GM13977 (cell line): ENCODE measurements at regions not wholly inside any gene's neighbourhood (a gene's known extent, or its start where the extent isn't known, plus 50 kb on each side); places are given as distances from the start of the nearest gene placed in this dataset.

Experiments used
- DNase-seq: peaks from one replicate; pipeline ENCODE4 v3.0.0; 2012; ENCODE audit warnings: low spot score
- in situ Hi-C: fragments of 300-500 bp; cut with MboI; formaldehyde crosslinking; loops from one replicate; pipeline ENCODE4 v1.12.0; 2022; ENCODE audit warnings: low sequenced_read_pairs, low pct_unique_long_range_greater_than_20kb, mixed read lengths, inconsistent platforms; ENCODE audit not compliant: unreplicated experiment
- TF ChIP-seq, protein P1 (sequence below): IDR thresholded peaks from 2 replicates; pipeline ENCODE4 v1.5.1; 2012; ENCODE audit warnings: mild to moderate bottlenecking, control low read depth; ENCODE audit not compliant: insufficient read depth; ENCODE audit errors: extremely low read depth, missing control alignments

DNA sequence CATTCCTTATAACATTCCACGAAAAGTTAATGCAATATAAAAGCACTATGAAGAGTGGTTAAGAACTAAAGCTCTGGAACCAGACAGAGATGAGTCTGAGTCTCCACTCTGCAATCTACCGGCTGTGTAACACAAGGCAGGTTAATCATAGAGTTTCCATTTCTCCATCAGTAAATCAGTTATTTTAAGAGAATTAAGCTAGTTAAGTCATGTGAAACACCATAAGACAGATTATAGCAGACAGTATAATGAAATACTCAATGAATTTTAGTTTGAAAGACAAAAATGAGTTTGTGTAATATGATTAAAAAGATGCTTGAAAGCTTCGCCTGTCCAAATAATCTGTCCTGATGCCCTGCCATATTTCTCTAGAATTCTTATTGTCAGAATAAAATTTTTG lies 282.6 kb upstream of the ACTRT1 start:
- no peak for DNase-seq
- in situ Hi-C loops = no loop called here
- TF ChIP-seq, protein P1, sequence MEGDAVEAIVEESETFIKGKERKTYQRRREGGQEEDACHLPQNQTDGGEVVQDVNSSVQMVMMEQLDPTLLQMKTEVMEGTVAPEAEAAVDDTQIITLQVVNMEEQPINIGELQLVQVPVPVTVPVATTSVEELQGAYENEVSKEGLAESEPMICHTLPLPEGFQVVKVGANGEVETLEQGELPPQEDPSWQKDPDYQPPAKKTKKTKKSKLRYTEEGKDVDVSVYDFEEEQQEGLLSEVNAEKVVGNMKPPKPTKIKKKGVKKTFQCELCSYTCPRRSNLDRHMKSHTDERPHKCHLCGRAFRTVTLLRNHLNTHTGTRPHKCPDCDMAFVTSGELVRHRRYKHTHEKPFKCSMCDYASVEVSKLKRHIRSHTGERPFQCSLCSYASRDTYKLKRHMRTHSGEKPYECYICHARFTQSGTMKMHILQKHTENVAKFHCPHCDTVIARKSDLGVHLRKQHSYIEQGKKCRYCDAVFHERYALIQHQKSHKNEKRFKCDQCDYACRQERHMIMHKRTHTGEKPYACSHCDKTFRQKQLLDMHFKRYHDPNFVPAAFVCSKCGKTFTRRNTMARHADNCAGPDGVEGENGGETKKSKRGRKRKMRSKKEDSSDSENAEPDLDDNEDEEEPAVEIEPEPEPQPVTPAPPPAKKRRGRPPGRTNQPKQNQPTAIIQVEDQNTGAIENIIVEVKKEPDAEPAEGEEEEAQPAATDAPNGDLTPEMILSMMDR = no peak

DNA sequence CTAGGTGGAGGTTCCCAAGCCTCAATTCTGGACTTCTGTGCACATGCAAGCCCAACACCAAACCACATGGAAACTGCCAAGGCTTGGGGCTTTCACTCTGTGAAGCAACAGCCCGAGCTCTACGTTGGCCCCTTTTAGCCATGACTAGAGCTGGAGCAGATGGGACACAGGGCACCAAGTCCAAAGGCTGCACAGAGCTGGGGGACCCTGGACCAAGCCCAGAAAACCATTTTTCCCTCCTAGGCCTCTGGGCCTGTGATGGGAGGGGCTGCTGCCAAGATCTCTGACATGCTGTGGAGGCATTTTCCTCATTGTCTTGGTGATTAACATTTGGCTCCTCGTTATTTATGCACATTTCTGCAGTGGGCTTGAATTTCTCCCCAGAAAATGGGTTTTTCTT lies 258.7 kb upstream of the ACTRT1 start:
- in situ Hi-C loops = no loop called here
- DNase-seq = no peak
- TF ChIP-seq, protein P1 = no peak

DNA sequence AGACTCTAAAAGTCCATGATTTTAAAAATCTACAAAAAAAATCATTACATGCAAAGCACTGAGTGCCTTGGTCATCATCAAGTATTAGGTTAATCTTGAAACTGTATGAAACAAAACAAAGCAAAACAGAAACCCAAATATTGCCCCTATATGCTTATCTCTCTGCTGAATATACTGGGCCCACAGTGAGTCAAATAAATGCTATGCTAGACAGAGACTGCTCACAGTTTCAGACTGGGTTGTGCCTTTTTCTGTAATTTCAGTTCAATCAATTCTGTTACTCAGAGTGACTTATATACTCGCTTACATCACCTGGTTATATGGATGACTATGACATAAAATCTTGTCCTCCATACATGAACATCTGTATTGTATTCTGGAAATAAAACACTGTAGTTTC lies 257.1 kb upstream of the ACTRT1 start:
- in situ Hi-C loops = no loop called here
- TF ChIP-seq, protein P1 = no peak
- DNase-seq = no peak

DNA sequence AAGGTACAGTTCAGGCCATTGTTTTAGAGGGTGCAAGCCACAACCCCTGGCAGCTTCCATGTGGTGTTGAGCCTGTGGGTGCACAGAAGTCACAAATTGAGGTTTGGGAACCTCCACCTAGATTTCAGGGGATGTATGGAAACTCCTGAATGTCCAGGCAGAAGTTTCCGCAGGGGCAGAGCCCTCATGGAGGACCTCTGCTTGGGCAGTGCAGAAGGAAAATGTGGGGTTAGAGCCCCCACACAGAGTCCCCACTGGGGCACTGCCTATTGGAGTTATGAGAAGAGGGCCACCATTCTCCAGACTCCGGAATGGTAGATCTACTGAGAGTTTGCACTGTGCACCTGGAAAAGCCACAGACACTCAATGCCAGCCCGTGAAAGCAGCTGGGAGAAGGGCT lies 242.0 kb upstream of the ACTRT1 start:
- no peak for DNase-seq
- in situ Hi-C loops = no loop called here
- TF ChIP-seq, protein P1 = no peak

DNA sequence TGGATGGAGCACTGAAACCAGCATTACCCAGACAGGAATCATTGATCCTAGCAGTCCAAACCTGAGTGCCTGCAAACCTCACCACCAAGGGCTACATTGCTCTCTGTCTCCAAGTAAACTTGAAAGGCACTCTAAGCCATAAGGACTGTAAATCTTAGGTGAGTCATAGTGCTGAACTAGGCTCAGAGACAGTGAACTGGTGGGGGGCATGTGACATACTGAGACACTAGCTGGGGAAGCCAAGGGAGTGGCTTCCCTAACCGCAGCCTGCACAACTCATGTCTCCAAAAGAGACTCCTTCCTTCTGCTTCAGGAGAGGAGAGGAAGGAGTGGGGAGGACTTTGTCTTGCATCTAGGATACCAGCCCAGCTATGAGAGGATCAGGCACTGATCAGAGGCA lies 235.5 kb upstream of the ACTRT1 start:
- in situ Hi-C loops = no loop called here
- no peak for DNase-seq
- TF ChIP-seq, protein P1 = no peak

DNA sequence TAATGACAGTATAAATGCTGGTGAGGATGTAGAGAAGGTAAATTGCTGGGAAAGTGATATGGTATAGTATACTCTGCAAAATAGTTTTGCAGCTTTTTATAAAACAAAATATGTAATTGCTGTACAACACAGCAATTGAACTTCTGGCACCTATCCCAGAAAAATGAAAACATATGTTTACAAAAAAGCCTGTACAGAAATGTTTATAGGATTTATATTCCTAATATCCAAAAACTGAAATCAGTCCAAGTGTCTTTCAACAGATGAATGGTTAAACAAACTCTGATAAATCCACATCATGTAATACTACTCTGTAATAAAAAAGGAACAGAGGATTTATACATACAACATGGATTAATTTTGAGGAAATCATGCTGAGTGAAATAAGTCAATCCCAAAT lies 198.4 kb upstream of the ACTRT1 start:
- in situ Hi-C loops = no loop called here

DNA sequence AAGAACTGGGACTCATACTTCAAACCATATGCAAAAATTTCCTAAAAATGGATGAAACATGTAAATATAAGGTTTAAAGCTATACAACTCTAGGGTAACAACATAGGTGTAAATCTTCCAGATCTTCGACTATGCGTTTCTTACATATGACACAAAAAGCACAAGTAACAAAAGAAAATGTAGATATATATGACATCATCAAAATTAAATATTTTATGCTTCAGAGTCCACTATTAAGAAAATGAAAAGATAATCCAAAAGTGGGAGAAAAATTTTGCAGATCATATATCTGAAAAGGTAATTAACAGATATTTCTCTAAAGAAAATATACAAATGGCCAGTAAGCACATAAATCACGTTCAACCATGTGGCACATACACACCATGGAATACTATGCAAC lies 164.2 kb upstream of the ACTRT1 start:
- in situ Hi-C loops = no loop called here
- DNase-seq = no peak
- TF ChIP-seq, protein P1 = no peak

More for the DNA sequence above, 198.4 kb upstream of the ACTRT1 start:
- DNase-seq = no peak
- TF ChIP-seq, protein P1 = no peak
